ENCODE measurements at regions not wholly inside any gene's neighbourhood (a gene's known extent, or its start where the extent isn't known, plus 50 kb on each side); places are given as distances from the start of the nearest gene placed in this dataset.

DNA sequence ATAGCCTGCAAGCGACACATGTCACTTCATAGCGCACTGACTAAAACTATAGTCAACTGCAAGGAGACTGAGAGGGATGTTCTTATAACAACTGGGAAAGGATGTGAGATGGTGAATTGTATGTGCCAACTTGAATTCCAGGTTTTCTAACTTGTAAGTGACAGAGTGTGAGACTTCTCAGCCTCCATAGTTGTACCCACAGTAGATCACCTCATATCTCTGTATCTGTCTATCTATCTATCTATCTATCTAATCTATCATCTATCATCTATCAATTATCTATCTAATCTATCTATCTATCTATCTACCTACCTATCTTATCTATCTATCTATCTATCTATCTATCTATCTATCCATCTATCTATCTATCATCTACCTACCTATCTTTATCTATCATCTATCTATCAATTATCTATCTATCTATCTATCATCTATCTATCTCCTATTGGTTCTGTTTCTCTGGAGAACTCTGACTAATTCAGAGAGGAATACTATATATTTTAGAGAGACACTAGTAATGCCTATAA, 162.3 kb downstream of the CTH start:
- TF ChIP-seq, protein P1, sequence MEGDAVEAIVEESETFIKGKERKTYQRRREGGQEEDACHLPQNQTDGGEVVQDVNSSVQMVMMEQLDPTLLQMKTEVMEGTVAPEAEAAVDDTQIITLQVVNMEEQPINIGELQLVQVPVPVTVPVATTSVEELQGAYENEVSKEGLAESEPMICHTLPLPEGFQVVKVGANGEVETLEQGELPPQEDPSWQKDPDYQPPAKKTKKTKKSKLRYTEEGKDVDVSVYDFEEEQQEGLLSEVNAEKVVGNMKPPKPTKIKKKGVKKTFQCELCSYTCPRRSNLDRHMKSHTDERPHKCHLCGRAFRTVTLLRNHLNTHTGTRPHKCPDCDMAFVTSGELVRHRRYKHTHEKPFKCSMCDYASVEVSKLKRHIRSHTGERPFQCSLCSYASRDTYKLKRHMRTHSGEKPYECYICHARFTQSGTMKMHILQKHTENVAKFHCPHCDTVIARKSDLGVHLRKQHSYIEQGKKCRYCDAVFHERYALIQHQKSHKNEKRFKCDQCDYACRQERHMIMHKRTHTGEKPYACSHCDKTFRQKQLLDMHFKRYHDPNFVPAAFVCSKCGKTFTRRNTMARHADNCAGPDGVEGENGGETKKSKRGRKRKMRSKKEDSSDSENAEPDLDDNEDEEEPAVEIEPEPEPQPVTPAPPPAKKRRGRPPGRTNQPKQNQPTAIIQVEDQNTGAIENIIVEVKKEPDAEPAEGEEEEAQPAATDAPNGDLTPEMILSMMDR (IDR thresholded peaks at IDR 0.05): no peak
- TF ChIP-seq POLR2A (IDR thresholded peaks at IDR 0.05): no peak

All from adrenal gland (tissue), 5 donors.